NCI-H748 (cell line): ENCODE measurements at regions not wholly inside any gene's neighbourhood (a gene's known extent, or its start where the extent isn't known, plus 50 kb on each side); places are given as distances from the start of the nearest gene placed in this dataset.
A peak's percentile ranks its signal among the peaks of the same experiment; 100 is the strongest.

Experiments used
- DNase-seq: peaks from one replicate; lab custom pipeline; 2025; ENCODE audit not compliant: unreplicated experiment; lab: John Stamatoyannopoulos, UW

GRCh38 chr2:103462101-103462500, 700.3 kb downstream of the TMEM182 start:
- DNase-seq, result no peak

- no peak for DNase-seq
Measured at GRCh38 chr2:103462712-103463111, 700.9 kb downstream of the TMEM182 start.

- peak; percentile 9 for DNase-seq
Measured at GRCh38 chr2:103464831-103465230, 703.0 kb downstream of the TMEM182 start.

- DNase-seq, result no peak
Measured at GRCh38 chr2:103469800-103470199, 708.0 kb downstream of the TMEM182 start.

- DNase-seq, result no peak
Measured at GRCh38 chr2:103484906-103485305, 723.1 kb downstream of the TMEM182 start.

GRCh38 chr2:103496850-103497249, 735.0 kb downstream of the TMEM182 start:
- no peak for DNase-seq

GRCh38 chr2:103506812-103507211, 745.0 kb downstream of the TMEM182 start:
- DNase-seq, result no peak

- no peak for DNase-seq
Measured at GRCh38 chr2:103512442-103512841, 750.6 kb downstream of the TMEM182 start.

- no peak for DNase-seq
Measured at GRCh38 chr2:103520547-103520946, 758.7 kb downstream of the TMEM182 start.

GRCh38 chr2:103525756-103526155, 763.9 kb downstream of the TMEM182 start:
- DNase-seq, result no peak

- no peak for DNase-seq
Measured at GRCh38 chr2:103526757-103527156, 764.9 kb downstream of the TMEM182 start.

GRCh38 chr2:103527278-103527677, 765.4 kb downstream of the TMEM182 start:
- DNase-seq, result no peak

- no peak for DNase-seq
Measured at GRCh38 chr2:103529798-103530502, 768.1 kb downstream of the TMEM182 start.

- DNase-seq, result no peak
Measured at GRCh38 chr2:103552775-103553174, 790.9 kb downstream of the TMEM182 start.

- DNase-seq, result no peak
Measured at GRCh38 chr2:103594823-103595222, 833.0 kb downstream of the TMEM182 start.

GRCh38 chr2:103605071-103605780, 843.4 kb downstream of the TMEM182 start:
- DNase-seq, result no peak

GRCh38 chr2:103615611-103616105, 853.8 kb downstream of the TMEM182 start:
- DNase-seq, result no peak

GRCh38 chr2:103616891-103617290, 855.1 kb downstream of the TMEM182 start:
- no peak for DNase-seq

- no peak for DNase-seq
Measured at GRCh38 chr2:103618112-103618511, 856.3 kb downstream of the TMEM182 start.

- no peak for DNase-seq
Measured at GRCh38 chr2:103627301-103627700, 865.5 kb downstream of the TMEM182 start.

GRCh38 chr2:103638978-103639377, 877.1 kb downstream of the TMEM182 start:
- DNase-seq, result no peak

GRCh38 chr2:103656558-103656957, 894.7 kb downstream of the TMEM182 start:
- no peak for DNase-seq
